ENCODE measurements at regions not wholly inside any gene's neighbourhood (a gene's known extent, or its start where the extent isn't known, plus 50 kb on each side); places are given as distances from the start of the nearest gene placed in this dataset.

DNA sequence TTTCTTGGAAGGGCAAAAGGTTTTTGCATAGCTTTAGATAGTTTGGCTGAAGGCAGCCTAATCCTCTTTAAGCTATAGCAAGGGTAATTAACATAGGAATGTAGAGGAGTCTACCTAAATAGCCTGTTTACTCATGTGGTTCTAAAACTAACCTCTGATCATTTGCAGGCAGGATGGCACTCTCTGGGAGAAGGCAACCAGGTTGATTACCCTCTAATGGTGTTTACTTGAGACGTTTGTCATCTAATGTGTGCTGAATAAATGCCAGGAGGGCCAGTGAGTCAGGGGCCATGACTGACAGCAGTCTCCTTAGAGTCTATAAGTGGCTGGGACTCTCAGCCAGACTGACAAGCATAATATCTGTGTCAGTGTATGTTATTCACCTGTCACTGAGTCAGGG is 286.4 kb downstream of the PCNX1 start:
- ATAC-seq, result no peak

DNA sequence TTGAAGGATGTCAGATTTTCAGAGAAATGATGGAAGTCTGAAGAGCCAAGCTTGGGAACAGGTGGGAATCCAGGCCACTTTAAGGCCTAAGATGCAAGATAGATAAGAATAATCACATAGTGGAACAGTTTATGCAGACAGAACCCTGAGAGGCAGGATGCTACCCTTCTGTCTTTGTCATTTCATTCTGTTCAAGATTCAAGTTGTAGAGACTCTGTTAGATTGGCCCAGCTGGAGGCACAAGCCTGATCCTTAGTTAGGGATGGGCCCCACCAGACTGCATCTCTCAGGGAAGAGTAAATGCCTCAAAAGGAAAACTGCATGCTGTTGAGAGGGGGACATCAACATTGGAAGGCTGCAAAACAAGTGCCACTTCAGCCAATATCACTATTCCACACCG is 287.0 kb downstream of the PCNX1 start:
- ATAC-seq, result no peak
- no peak overlapping the region for H3K27ac ChIP-seq
- H3K4me1 ChIP-seq, result no peaks in the 10 kb centered on the region
- 58 to 100% methylated on average over 1 of the region's 1 CpG for WGBS, 2 donors (ENCODE audit: low coverage in 1 of 2)
- H3K36me3 ChIP-seq, result no peaks in the 10 kb centered on the region
- H3K4me3 ChIP-seq, result no peak overlapping the region
- no peaks in the 10 kb centered on the region for H3K27me3 ChIP-seq
- no peaks in the 10 kb centered on the region for H3K9me3 ChIP-seq
- TF ChIP-seq POLR2A (IDR thresholded peaks at IDR 0.05), result no peak
- TF ChIP-seq, protein P1, sequence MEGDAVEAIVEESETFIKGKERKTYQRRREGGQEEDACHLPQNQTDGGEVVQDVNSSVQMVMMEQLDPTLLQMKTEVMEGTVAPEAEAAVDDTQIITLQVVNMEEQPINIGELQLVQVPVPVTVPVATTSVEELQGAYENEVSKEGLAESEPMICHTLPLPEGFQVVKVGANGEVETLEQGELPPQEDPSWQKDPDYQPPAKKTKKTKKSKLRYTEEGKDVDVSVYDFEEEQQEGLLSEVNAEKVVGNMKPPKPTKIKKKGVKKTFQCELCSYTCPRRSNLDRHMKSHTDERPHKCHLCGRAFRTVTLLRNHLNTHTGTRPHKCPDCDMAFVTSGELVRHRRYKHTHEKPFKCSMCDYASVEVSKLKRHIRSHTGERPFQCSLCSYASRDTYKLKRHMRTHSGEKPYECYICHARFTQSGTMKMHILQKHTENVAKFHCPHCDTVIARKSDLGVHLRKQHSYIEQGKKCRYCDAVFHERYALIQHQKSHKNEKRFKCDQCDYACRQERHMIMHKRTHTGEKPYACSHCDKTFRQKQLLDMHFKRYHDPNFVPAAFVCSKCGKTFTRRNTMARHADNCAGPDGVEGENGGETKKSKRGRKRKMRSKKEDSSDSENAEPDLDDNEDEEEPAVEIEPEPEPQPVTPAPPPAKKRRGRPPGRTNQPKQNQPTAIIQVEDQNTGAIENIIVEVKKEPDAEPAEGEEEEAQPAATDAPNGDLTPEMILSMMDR (IDR thresholded peaks at IDR 0.05), result no peak
- TF ChIP-seq POLR2AphosphoS5 (IDR thresholded peaks at IDR 0.05), result no peak
- no peak for TF ChIP-seq EP300 (IDR thresholded peaks at IDR 0.05)

More for the DNA sequence above, 286.4 kb downstream of the PCNX1 start:
- Histone ChIP-seq H3K27ac (no peak overlapping the region), H3K36me3 (no peaks in the 10 kb centered on the region), H3K9me3 (no peaks in the 10 kb centered on the region), H3K27me3 (no peaks in the 10 kb centered on the region), H3K4me3 (no peak overlapping the region), H3K4me1 (no peaks in the 10 kb centered on the region)
- no peak for TF ChIP-seq EP300 (IDR thresholded peaks at IDR 0.05)
- TF ChIP-seq, protein P1 (IDR thresholded peaks at IDR 0.05), result no peak
- WGBS, 2 donors (ENCODE audit: low coverage in 1 of 2), result 33% methylated on average over 1 of the region's 1 CpG; no CpG with 5 or more reads in 1 of the 2 donors

DNA sequence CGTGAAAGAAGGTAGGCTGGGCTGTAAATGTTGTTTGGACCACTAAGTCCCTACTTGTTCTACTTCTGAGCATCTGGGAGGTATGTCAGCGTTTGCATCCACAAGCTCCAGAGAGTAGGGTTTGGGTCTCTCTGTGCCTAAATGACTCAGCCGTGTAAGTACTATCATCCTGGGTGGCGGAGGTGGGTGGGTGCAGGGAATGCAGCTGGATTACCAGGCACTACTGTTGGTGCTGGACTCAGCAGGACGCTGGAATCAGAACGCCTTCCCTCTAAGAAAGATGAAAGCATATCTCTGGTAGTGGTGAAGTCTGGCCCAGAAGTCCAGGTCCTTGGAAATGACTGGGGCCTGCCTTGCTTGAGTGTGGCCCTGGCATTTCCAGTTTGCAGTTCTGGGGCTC is 289.7 kb downstream of the PCNX1 start:
- no peak overlapping the region for H3K4me3 ChIP-seq
- ATAC-seq, result no peak
- 62 to 68% methylated on average over 2 to 3 of the region's 6 CpGs for WGBS, 2 donors (ENCODE audit: low coverage in 1 of 2)
- TF ChIP-seq POLR2AphosphoS5 (IDR thresholded peaks at IDR 0.05) (no peak), POLR2A (IDR thresholded peaks at IDR 0.05) (no peak), EP300 (IDR thresholded peaks at IDR 0.05) (no peak)
- TF ChIP-seq, protein P1 (IDR thresholded peaks at IDR 0.05), result no peak
- H3K9me3 ChIP-seq, result no peaks in the 10 kb centered on the region
- no peaks in the 10 kb centered on the region for H3K27me3 ChIP-seq
- H3K27ac ChIP-seq, result no peak overlapping the region
- H3K36me3 ChIP-seq, result no peaks in the 10 kb centered on the region
- H3K4me1 ChIP-seq, result no peaks in the 10 kb centered on the region

DNA sequence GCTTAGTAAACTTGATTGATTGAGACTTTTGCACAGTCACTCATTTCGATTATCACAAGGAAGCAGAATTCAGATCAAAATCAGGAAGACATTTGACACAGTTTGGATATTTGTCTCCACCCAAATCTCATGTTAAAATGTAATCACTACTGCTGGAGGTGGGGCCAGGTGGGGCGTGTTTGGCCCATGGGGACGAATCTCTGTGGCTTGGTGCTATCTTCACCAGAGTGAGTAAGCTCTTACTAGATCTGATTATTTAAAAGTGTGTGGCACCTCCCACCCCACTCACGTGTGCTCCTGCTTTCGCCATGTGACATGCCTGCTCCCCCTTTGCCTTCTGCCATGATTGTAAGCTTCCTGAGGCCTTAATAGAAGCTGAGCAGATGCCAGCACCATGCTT is 291.4 kb downstream of the PCNX1 start:
- TF ChIP-seq POLR2AphosphoS5 (IDR thresholded peaks at IDR 0.05), result no peak
- no peak for TF ChIP-seq EP300 (IDR thresholded peaks at IDR 0.05)
- TF ChIP-seq POLR2A (IDR thresholded peaks at IDR 0.05), result no peak
- TF ChIP-seq, protein P1 (IDR thresholded peaks at IDR 0.05), result no peak
- no peaks in the 10 kb centered on the region for H3K27me3 ChIP-seq
- no peaks in the 10 kb centered on the region for H3K9me3 ChIP-seq
- WGBS, 2 donors (ENCODE audit: low coverage in 1 of 2), result 82 to 84% methylated on average over 5 of the region's 5 CpGs
- no peaks in the 10 kb centered on the region for H3K36me3 ChIP-seq
- no peaks in the 10 kb centered on the region for H3K4me1 ChIP-seq
- no peak overlapping the region for H3K27ac ChIP-seq
- no peak overlapping the region for H3K4me3 ChIP-seq
- no peak for ATAC-seq

DNA sequence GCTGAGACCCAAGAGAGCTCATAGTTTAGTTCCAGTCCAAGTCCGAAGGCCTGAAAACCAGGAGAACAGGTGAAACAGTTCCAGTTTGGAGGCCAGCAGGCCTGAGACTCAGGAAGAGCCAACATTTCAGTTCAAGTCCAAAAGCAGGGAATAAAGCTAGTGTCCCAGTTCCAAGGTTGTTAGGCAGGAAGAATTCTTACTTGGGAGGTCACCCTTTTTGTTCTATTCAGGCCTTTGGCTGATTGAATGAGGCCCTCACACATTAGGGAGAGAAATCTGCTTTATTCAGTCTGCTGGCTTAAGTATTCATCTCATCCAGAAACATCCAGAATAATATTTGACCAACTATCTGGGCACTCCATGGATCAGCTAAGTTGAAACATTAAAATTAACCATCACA is 294.6 kb downstream of the PCNX1 start:
- Histone ChIP-seq H3K27ac (no peak overlapping the region), H3K4me3 (no peak overlapping the region), H3K9me3 (no peaks in the 10 kb centered on the region), H3K36me3 (no peaks in the 10 kb centered on the region), H3K27me3 (no peaks in the 10 kb centered on the region), H3K4me1 (peaks cover 0 to 6% (median 0%) of the 10 kb centered on the region in 3 donors)
- TF ChIP-seq POLR2AphosphoS5 (IDR thresholded peaks at IDR 0.05) (no peak), EP300 (IDR thresholded peaks at IDR 0.05) (no peak), POLR2A (IDR thresholded peaks at IDR 0.05) (no peak)
- TF ChIP-seq, protein P1 (IDR thresholded peaks at IDR 0.05), result no peak
- no peak for ATAC-seq
- 80% methylated on average over 1 of the region's 1 CpG; no CpG with 5 or more reads in 1 of the 2 donors for WGBS, 2 donors (ENCODE audit: low coverage in 1 of 2)
